ENCODE measurements at regions not wholly inside any gene's neighbourhood (a gene's known extent, or its start where the extent isn't known, plus 50 kb on each side); places are given as distances from the start of the nearest gene placed in this dataset.

- Histone ChIP-seq H4K8ac (ENCODE audit: low read depth, low read length) (no peak overlapping the region), H3K36me3 (replicated peaks in 1 of 2; ENCODE audit: control insufficient read depth in 2 of 2, insufficient read depth in 2 of 2, low read length in 2 of 2) (no peaks in the 10 kb centered on the region), H2AFZ (ENCODE audit: low read length) (no peak overlapping the region), H4K91ac (ENCODE audit: low read depth, low read length, poor library complexity) (no peak overlapping the region), H3K9me3 (replicated peaks in 1 of 2; ENCODE audit: control insufficient read depth in 2 of 2, insufficient read depth in 1 of 2, low read depth in 1 of 2, low read length in 2 of 2) (no peaks in the 10 kb centered on the region), H2BK5ac (ENCODE audit: low read length) (no peak overlapping the region), H3K4me2 (ENCODE audit: insufficient read depth, low read length, poor library complexity, severe bottlenecking) (no peak overlapping the region), H3K14ac (ENCODE audit: low read length) (no peak overlapping the region), H2BK12ac (ENCODE audit: low read length) (no peak overlapping the region), H3K79me1 (ENCODE audit: low read depth, low read length) (no peaks in the 10 kb centered on the region), H2BK120ac (ENCODE audit: low read depth, low read length) (no peak overlapping the region), H3K4me3 (ENCODE audit: low read length in 2 of 2) (no peak overlapping the region), H3K9ac (ENCODE audit: low read depth, low read length, poor library complexity) (no peak overlapping the region), H3K18ac (ENCODE audit: low read length) (no peak overlapping the region), H3K23ac (ENCODE audit: low read depth, low read length, poor library complexity) (no peak overlapping the region), H3K4me1 (ENCODE audit: control insufficient read depth in 2 of 2, insufficient read depth in 1 of 2, low read depth in 1 of 2, low read length in 2 of 2) (no peaks in the 10 kb centered on the region), H2AK5ac (ENCODE audit: low read depth, low read length) (no peak overlapping the region), H3K27ac (replicated peaks; ENCODE audit: low read length) (no peak overlapping the region), H3K4ac (ENCODE audit: low read length) (no peak overlapping the region), H3K27me3 (ENCODE audit: control insufficient read depth in 3 of 3, insufficient read depth in 3 of 3, low read depth in 1 of 3, low read length in 3 of 3) (no peaks in the 10 kb centered on the region), H2BK15ac (ENCODE audit: low read length) (no peak overlapping the region)
- WGBS, 2 donors (ENCODE audit: extremely low coverage in 2 of 2, insufficient read length in 2 of 2, insufficient replicate concordance in 1 of 2): no CpG with 5 or more reads among the region's 3 CpGs
- DNase-seq (ENCODE audit: low spot score): no peak
These were observed 386.5 kb upstream of the DCC start for GRCh38 chr18:51953521-51953920.

- WGBS, 2 donors (ENCODE audit: extremely low coverage in 2 of 2, insufficient read length in 2 of 2, insufficient replicate concordance in 1 of 2): no CpG with 5 or more reads among the region's 6 CpGs
- H3K4ac ChIP-seq (ENCODE audit: low read length): no peak overlapping the region
- H3K9me3 ChIP-seq (replicated peaks in 1 of 2; ENCODE audit: control insufficient read depth in 2 of 2, insufficient read depth in 1 of 2, low read depth in 1 of 2, low read length in 2 of 2): no peaks in the 10 kb centered on the region
- no peaks in the 10 kb centered on the region for H3K36me3 ChIP-seq (replicated peaks in 1 of 2; ENCODE audit: control insufficient read depth in 2 of 2, insufficient read depth in 2 of 2, low read length in 2 of 2)
- no peaks in the 10 kb centered on the region for H3K27me3 ChIP-seq (ENCODE audit: control insufficient read depth in 3 of 3, insufficient read depth in 3 of 3, low read depth in 1 of 3, low read length in 3 of 3)
- H2BK12ac ChIP-seq (ENCODE audit: low read length): no peak overlapping the region
- no peak overlapping the region for H3K27ac ChIP-seq (replicated peaks; ENCODE audit: low read length)
- H2BK5ac ChIP-seq (ENCODE audit: low read length): no peak overlapping the region
- no peak overlapping the region for H3K9ac ChIP-seq (ENCODE audit: low read depth, low read length, poor library complexity)
- H4K91ac ChIP-seq (ENCODE audit: low read depth, low read length, poor library complexity): no peak overlapping the region
- H3K79me1 ChIP-seq (ENCODE audit: low read depth, low read length): no peaks in the 10 kb centered on the region
- H3K23ac ChIP-seq (ENCODE audit: low read depth, low read length, poor library complexity): no peak overlapping the region
- H4K8ac ChIP-seq (ENCODE audit: low read depth, low read length): no peak overlapping the region
- H3K18ac ChIP-seq (ENCODE audit: low read length): no peak overlapping the region
- no peak overlapping the region for H3K14ac ChIP-seq (ENCODE audit: low read length)
- no peak overlapping the region for H2AK5ac ChIP-seq (ENCODE audit: low read depth, low read length)
- H2AFZ ChIP-seq (ENCODE audit: low read length): no peak overlapping the region
- H3K4me1 ChIP-seq (ENCODE audit: control insufficient read depth in 2 of 2, insufficient read depth in 1 of 2, low read depth in 1 of 2, low read length in 2 of 2): no peaks in the 10 kb centered on the region
- no peak overlapping the region for H2BK15ac ChIP-seq (ENCODE audit: low read length)
- H3K4me2 ChIP-seq (ENCODE audit: insufficient read depth, low read length, poor library complexity, severe bottlenecking): no peak overlapping the region
- H2BK120ac ChIP-seq (ENCODE audit: low read depth, low read length): no peak overlapping the region
- no peak overlapping the region for H3K4me3 ChIP-seq (ENCODE audit: low read length in 2 of 2)
- DNase-seq (ENCODE audit: low spot score): no peak
These were observed 384.9 kb upstream of the DCC start for GRCh38 chr18:51955136-51955535.

- no peaks in the 10 kb centered on the region for H3K4me1 ChIP-seq (ENCODE audit: control insufficient read depth in 2 of 2, insufficient read depth in 1 of 2, low read depth in 1 of 2, low read length in 2 of 2)
- no peak overlapping the region for H2BK12ac ChIP-seq (ENCODE audit: low read length)
- H4K91ac ChIP-seq (ENCODE audit: low read depth, low read length, poor library complexity): no peak overlapping the region
- H2AFZ ChIP-seq (ENCODE audit: low read length): no peak overlapping the region
- no peaks in the 10 kb centered on the region for H3K36me3 ChIP-seq (replicated peaks in 1 of 2; ENCODE audit: control insufficient read depth in 2 of 2, insufficient read depth in 2 of 2, low read length in 2 of 2)
- H3K27ac ChIP-seq (replicated peaks; ENCODE audit: low read length): no peak overlapping the region
- no peak overlapping the region for H3K4ac ChIP-seq (ENCODE audit: low read length)
- H3K79me1 ChIP-seq (ENCODE audit: low read depth, low read length): no peaks in the 10 kb centered on the region
- no peak overlapping the region for H3K14ac ChIP-seq (ENCODE audit: low read length)
- H2BK5ac ChIP-seq (ENCODE audit: low read length): no peak overlapping the region
- no peak for DNase-seq (ENCODE audit: low spot score)
- no peak overlapping the region for H2BK15ac ChIP-seq (ENCODE audit: low read length)
- no peak overlapping the region for H4K8ac ChIP-seq (ENCODE audit: low read depth, low read length)
- no peak overlapping the region for H2BK120ac ChIP-seq (ENCODE audit: low read depth, low read length)
- no peaks in the 10 kb centered on the region for H3K9me3 ChIP-seq (replicated peaks in 1 of 2; ENCODE audit: control insufficient read depth in 2 of 2, insufficient read depth in 1 of 2, low read depth in 1 of 2, low read length in 2 of 2)
- no CpG with 5 or more reads among the region's 4 CpGs for WGBS, 2 donors (ENCODE audit: extremely low coverage in 2 of 2, insufficient read length in 2 of 2, insufficient replicate concordance in 1 of 2)
- H3K18ac ChIP-seq (ENCODE audit: low read length): no peak overlapping the region
- no peak overlapping the region for H3K9ac ChIP-seq (ENCODE audit: low read depth, low read length, poor library complexity)
- no peak overlapping the region for H3K4me3 ChIP-seq (ENCODE audit: low read length in 2 of 2)
- H3K27me3 ChIP-seq (ENCODE audit: control insufficient read depth in 3 of 3, insufficient read depth in 3 of 3, low read depth in 1 of 3, low read length in 3 of 3): no peaks in the 10 kb centered on the region
- H2AK5ac ChIP-seq (ENCODE audit: low read depth, low read length): no peak overlapping the region
- H3K4me2 ChIP-seq (ENCODE audit: insufficient read depth, low read length, poor library complexity, severe bottlenecking): no peak overlapping the region
- H3K23ac ChIP-seq (ENCODE audit: low read depth, low read length, poor library complexity): no peak overlapping the region
These were observed 383.0 kb upstream of the DCC start for GRCh38 chr18:51957001-51957400.

- no CpG with 5 or more reads among the region's 3 CpGs for WGBS, 2 donors (ENCODE audit: extremely low coverage in 2 of 2, insufficient read length in 2 of 2, insufficient replicate concordance in 1 of 2)
- no peaks in the 10 kb centered on the region for H3K79me1 ChIP-seq (ENCODE audit: low read depth, low read length)
- H3K4me3 ChIP-seq (ENCODE audit: low read length in 2 of 2): no peak overlapping the region
- H3K9me3 ChIP-seq (replicated peaks in 1 of 2; ENCODE audit: control insufficient read depth in 2 of 2, insufficient read depth in 1 of 2, low read depth in 1 of 2, low read length in 2 of 2): no peaks in the 10 kb centered on the region
- no peaks in the 10 kb centered on the region for H3K36me3 ChIP-seq (replicated peaks in 1 of 2; ENCODE audit: control insufficient read depth in 2 of 2, insufficient read depth in 2 of 2, low read length in 2 of 2)
- H3K4me2 ChIP-seq (ENCODE audit: insufficient read depth, low read length, poor library complexity, severe bottlenecking): no peak overlapping the region
- H3K4me1 ChIP-seq (ENCODE audit: control insufficient read depth in 2 of 2, insufficient read depth in 1 of 2, low read depth in 1 of 2, low read length in 2 of 2): peaks cover 0 to 2% of the 10 kb centered on the region in 2 donors
- DNase-seq (ENCODE audit: low spot score): no peak
- H4K8ac ChIP-seq (ENCODE audit: low read depth, low read length): no peak overlapping the region
- H3K4ac ChIP-seq (ENCODE audit: low read length): no peak overlapping the region
- H2BK120ac ChIP-seq (ENCODE audit: low read depth, low read length): no peak overlapping the region
- H3K23ac ChIP-seq (ENCODE audit: low read depth, low read length, poor library complexity): no peak overlapping the region
- H3K9ac ChIP-seq (ENCODE audit: low read depth, low read length, poor library complexity): no peak overlapping the region
- H4K91ac ChIP-seq (ENCODE audit: low read depth, low read length, poor library complexity): no peak overlapping the region
- no peak overlapping the region for H2AFZ ChIP-seq (ENCODE audit: low read length)
- H3K18ac ChIP-seq (ENCODE audit: low read length): no peak overlapping the region
- H3K14ac ChIP-seq (ENCODE audit: low read length): no peak overlapping the region
- H2BK5ac ChIP-seq (ENCODE audit: low read length): no peak overlapping the region
- H2AK5ac ChIP-seq (ENCODE audit: low read depth, low read length): no peak overlapping the region
- no peak overlapping the region for H2BK12ac ChIP-seq (ENCODE audit: low read length)
- H3K27ac ChIP-seq (replicated peaks; ENCODE audit: low read length): no peak overlapping the region
- H2BK15ac ChIP-seq (ENCODE audit: low read length): no peak overlapping the region
- H3K27me3 ChIP-seq (ENCODE audit: control insufficient read depth in 3 of 3, insufficient read depth in 3 of 3, low read depth in 1 of 3, low read length in 3 of 3): no peaks in the 10 kb centered on the region
These were observed 359.9 kb upstream of the DCC start for GRCh38 chr18:51980101-51980500.
